ENCODE measurements at regions not wholly inside any gene's neighbourhood (a gene's known extent, or its start where the extent isn't known, plus 50 kb on each side); places are given as distances from the start of the nearest gene placed in this dataset.
"Not testable (repeated sequence)": the region's sequence is repeated elsewhere in the genome, so short reads cannot be mapped to it uniquely, and the experiment has no call there.

DNA sequence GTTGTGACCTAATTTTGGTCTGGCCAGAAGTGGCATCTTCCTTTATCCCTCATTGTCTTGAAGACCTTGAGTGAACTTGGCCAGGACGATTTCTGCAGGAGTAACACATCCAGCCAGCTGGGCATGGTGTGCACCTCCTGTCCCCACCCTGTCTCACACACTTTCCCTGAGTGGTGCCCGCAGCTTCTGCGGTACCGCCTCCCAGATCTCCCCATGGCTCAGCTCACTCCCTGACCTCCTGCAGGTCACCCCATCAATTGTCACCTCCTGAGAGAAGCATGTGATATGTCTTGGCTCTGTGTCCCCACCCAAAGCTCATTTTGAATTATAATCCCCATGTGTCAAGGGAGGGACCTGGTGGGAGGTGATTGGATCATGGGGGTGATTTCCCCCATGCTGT is 50.2 kb upstream of the TP53I11 start:
- 92 to 95% methylated on average over 4 of the region's 4 CpGs for WGBS, 2 donors
- H3K36me3 ChIP-seq (ENCODE audit: control insufficient read depth in 4 of 4, insufficient read depth in 4 of 4, low read length in 4 of 4), result no peaks in the 10 kb centered on the region
- ATAC-seq (ENCODE audit: insufficient read depth, low FRiP score), result no peak
- peaks cover 0 to 3% (median 0%) of the 10 kb centered on the region in 3 donors for H3K27me3 ChIP-seq (ENCODE audit: control insufficient read depth in 3 of 3, insufficient read depth in 3 of 3, low read length in 2 of 3)
- no peaks in the 10 kb centered on the region for H3K4me1 ChIP-seq (ENCODE audit: control insufficient read depth in 5 of 5, insufficient read depth in 5 of 5, low read length in 5 of 5)
- no peaks in the 10 kb centered on the region for H3K9me3 ChIP-seq (ENCODE audit: control insufficient read depth in 4 of 4, insufficient read depth in 3 of 4, low read length in 3 of 4)
- no peak for DNase-seq
- H3K9ac ChIP-seq (ENCODE audit: insufficient read depth in 1 of 2, low read length in 2 of 2), result no peak overlapping the region
- no peak overlapping the region for H3K4me3 ChIP-seq
- TF ChIP-seq, protein P1, sequence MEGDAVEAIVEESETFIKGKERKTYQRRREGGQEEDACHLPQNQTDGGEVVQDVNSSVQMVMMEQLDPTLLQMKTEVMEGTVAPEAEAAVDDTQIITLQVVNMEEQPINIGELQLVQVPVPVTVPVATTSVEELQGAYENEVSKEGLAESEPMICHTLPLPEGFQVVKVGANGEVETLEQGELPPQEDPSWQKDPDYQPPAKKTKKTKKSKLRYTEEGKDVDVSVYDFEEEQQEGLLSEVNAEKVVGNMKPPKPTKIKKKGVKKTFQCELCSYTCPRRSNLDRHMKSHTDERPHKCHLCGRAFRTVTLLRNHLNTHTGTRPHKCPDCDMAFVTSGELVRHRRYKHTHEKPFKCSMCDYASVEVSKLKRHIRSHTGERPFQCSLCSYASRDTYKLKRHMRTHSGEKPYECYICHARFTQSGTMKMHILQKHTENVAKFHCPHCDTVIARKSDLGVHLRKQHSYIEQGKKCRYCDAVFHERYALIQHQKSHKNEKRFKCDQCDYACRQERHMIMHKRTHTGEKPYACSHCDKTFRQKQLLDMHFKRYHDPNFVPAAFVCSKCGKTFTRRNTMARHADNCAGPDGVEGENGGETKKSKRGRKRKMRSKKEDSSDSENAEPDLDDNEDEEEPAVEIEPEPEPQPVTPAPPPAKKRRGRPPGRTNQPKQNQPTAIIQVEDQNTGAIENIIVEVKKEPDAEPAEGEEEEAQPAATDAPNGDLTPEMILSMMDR (IDR thresholded peaks at IDR 0.05; ENCODE audit: control extremely low read depth, extremely low read depth), result no peak
- no peak overlapping the region for H3K27ac ChIP-seq (ENCODE audit: low read depth in 1 of 2, low read length in 1 of 2)

DNA sequence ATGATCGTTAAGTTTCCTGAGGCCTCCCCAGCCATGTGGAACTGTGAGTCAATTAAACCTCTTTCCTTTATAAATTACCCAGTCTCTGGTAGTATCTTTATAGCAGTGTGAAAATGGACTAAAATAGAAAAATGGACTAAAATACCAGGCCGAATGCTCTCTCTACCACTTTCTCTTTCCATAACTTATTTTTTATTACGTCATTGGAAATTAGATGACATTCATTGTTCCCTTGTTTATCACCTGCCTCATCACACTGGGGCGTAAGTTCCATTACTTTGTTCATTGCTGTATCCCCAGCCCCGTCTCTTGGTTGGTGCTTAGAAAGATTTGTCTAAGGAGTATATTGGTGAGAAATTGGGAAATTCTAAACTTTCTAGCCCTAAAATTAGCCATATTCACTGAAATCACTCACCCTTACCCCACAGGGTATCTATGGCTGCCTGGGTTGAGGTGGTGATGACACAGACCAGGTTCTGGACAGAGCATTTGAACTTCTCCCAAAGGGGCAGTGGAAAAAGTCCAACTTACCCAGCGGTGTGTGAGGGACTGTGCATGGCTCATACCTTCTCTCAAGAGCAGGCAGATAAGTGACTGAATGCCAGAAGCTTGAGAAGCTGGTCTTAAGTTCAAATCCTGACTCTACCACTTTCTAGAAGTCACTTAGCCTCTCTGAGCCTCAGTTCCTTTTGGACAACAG is 50.9 kb upstream of the TP53I11 start:
- H3K9me3 ChIP-seq (ENCODE audit: control insufficient read depth in 4 of 4, insufficient read depth in 3 of 4, low read length in 3 of 4), result no peaks in the 10 kb centered on the region
- H3K9ac ChIP-seq (ENCODE audit: insufficient read depth in 1 of 2, low read length in 2 of 2), result no peak overlapping the region
- H3K4me3 ChIP-seq, result no peak overlapping the region
- H3K27ac ChIP-seq (ENCODE audit: low read depth in 1 of 2, low read length in 1 of 2), result no peak overlapping the region
- no peaks in the 10 kb centered on the region for H3K4me1 ChIP-seq (ENCODE audit: control insufficient read depth in 5 of 5, insufficient read depth in 5 of 5, low read length in 5 of 5)
- DNase-seq, result no peak
- 88 to 95% methylated on average over 6 of the region's 6 CpGs for WGBS, 2 donors
- no peak for ATAC-seq (ENCODE audit: insufficient read depth, low FRiP score)
- TF ChIP-seq, protein P1 (IDR thresholded peaks at IDR 0.05; ENCODE audit: control extremely low read depth, extremely low read depth), result no peak
- peaks cover 0 to 3% (median 0%) of the 10 kb centered on the region in 3 donors for H3K27me3 ChIP-seq (ENCODE audit: control insufficient read depth in 3 of 3, insufficient read depth in 3 of 3, low read length in 2 of 3)
- no peaks in the 10 kb centered on the region for H3K36me3 ChIP-seq (ENCODE audit: control insufficient read depth in 4 of 4, insufficient read depth in 4 of 4, low read length in 4 of 4)

DNA sequence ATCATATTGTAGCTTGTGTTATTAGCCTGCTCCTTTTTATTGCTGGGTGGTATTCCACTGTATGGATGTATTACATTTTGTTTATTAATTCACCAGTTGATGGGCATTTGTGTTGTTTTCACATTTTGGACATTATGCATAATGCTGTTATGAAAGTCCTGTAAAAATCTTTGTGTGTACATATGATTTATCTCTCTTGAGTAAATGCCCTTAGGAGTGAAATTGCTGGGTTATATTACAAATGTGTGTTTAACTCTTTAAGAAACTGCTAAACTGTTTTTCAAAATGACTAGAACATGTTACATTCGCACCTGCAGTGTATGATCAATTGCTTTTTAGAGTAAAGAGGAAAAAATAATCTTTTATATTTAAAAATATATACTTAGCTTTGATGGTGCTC is 54.4 kb upstream of the TP53I11 start:
- DNase-seq (no peak), ATAC-seq (ENCODE audit: insufficient read depth, low FRiP score) (no peak)
- 94 to 98% methylated on average over 1 of the region's 1 CpG for WGBS, 2 donors
- TF ChIP-seq, protein P1 (IDR thresholded peaks at IDR 0.05; ENCODE audit: control extremely low read depth, extremely low read depth), result no peak
- Histone ChIP-seq H3K36me3 (ENCODE audit: control insufficient read depth in 4 of 4, insufficient read depth in 4 of 4, low read length in 4 of 4) (no peaks in the 10 kb centered on the region), H3K9me3 (ENCODE audit: control insufficient read depth in 4 of 4, insufficient read depth in 3 of 4, low read length in 3 of 4) (peaks cover 0 to 2% (median 0%) of the 10 kb centered on the region in 4 donors), H3K27me3 (ENCODE audit: control insufficient read depth in 3 of 3, insufficient read depth in 3 of 3, low read length in 2 of 3) (peaks cover 0 to 3% (median 0%) of the 10 kb centered on the region in 3 donors), H3K27ac (ENCODE audit: low read depth in 1 of 2, low read length in 1 of 2) (no peak overlapping the region), H3K4me3 (no peak overlapping the region), H3K9ac (ENCODE audit: insufficient read depth in 1 of 2, low read length in 2 of 2) (no peak overlapping the region), H3K4me1 (ENCODE audit: control insufficient read depth in 5 of 5, insufficient read depth in 5 of 5, low read length in 5 of 5) (no peaks in the 10 kb centered on the region)

DNA sequence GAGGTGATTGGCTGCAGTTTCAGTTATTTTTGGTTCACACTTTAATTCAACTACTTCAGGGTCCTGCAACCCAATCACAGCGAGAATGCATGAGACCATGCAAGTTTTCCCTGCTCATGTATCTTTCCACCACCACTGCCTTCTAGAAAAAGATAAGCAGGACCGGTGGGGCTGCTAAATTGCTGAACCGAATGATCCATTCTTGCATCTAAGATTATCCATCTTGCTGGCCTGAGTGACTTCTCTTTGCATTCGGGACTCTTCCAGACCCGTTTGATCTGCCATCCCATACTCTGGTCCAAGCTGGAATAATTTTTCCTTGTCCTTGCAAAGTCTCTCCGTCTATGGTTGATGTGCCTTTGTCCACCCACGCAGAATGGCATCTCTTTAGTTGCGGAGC is 56.3 kb upstream of the TP53I11 start:
- H3K36me3 ChIP-seq (ENCODE audit: control insufficient read depth in 4 of 4, insufficient read depth in 4 of 4, low read length in 4 of 4), result no peaks in the 10 kb centered on the region
- no peak overlapping the region for H3K4me3 ChIP-seq
- H3K27me3 ChIP-seq (ENCODE audit: control insufficient read depth in 3 of 3, insufficient read depth in 3 of 3, low read length in 2 of 3), result peaks cover 0 to 3% (median 0%) of the 10 kb centered on the region in 3 donors
- DNase-seq, result no peak
- ATAC-seq (ENCODE audit: insufficient read depth, low FRiP score), result no peak
- H3K9ac ChIP-seq (ENCODE audit: insufficient read depth in 1 of 2, low read length in 2 of 2), result no peak overlapping the region
- no peak overlapping the region for H3K27ac ChIP-seq (ENCODE audit: low read depth in 1 of 2, low read length in 1 of 2)
- WGBS, 2 donors, result 71 to 88% methylated on average over 8 of the region's 8 CpGs
- H3K9me3 ChIP-seq (ENCODE audit: control insufficient read depth in 4 of 4, insufficient read depth in 3 of 4, low read length in 3 of 4), result peaks cover 0 to 2% (median 0%) of the 10 kb centered on the region in 4 donors
- no peaks in the 10 kb centered on the region for H3K4me1 ChIP-seq (ENCODE audit: control insufficient read depth in 5 of 5, insufficient read depth in 5 of 5, low read length in 5 of 5)
- TF ChIP-seq, protein P1 (IDR thresholded peaks at IDR 0.05; ENCODE audit: control extremely low read depth, extremely low read depth), result no peak

DNA sequence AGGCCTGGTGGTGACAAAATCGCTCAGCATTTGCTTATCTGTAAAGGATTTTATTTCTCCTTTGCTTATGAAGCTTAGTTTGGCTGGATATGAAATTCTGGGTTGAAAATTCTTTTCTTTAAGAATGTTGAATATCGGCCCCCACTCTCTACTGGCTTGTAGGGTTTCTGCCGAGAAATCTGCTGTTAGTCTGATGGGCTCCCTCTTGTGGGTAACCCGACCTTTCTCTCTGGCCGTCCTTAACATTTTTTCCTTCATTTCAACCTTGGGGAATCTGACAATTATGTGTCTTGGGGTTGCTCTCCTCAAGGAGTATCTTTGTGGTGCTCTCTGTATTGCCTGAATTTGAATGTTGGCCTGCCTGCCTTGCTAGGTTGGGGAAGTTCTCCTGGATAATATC is 65.3 kb upstream of the TP53I11 start:
- not testable (repeated sequence) for H3K27ac ChIP-seq (ENCODE audit: low read depth in 1 of 2, low read length in 1 of 2); DNase-seq; ATAC-seq (ENCODE audit: insufficient read depth, low FRiP score); H3K4me1 ChIP-seq (ENCODE audit: control insufficient read depth in 5 of 5, insufficient read depth in 5 of 5, low read length in 5 of 5); H3K9me3 ChIP-seq (ENCODE audit: control insufficient read depth in 4 of 4, insufficient read depth in 3 of 4, low read length in 3 of 4); H3K4me3 ChIP-seq; H3K9ac ChIP-seq (ENCODE audit: insufficient read depth in 1 of 2, low read length in 2 of 2); H3K27me3 ChIP-seq (ENCODE audit: control insufficient read depth in 3 of 3, insufficient read depth in 3 of 3, low read length in 2 of 3); H3K36me3 ChIP-seq (ENCODE audit: control insufficient read depth in 4 of 4, insufficient read depth in 4 of 4, low read length in 4 of 4)
- 75 to 81% methylated on average over 5 of the region's 5 CpGs for WGBS, 2 donors

Measured in lung (tissue), 11 donors.